ENCODE measurements at regions not wholly inside any gene's neighbourhood (a gene's known extent, or its start where the extent isn't known, plus 50 kb on each side); places are given as distances from the start of the nearest gene placed in this dataset.

GRCh38 chr11:91163619-91164451 lies 941.0 kb upstream of the CHORDC1 start:
- peak; percentile 68 for DNase-seq (ENCODE audit: low read depth, low spot score)

- DNase-seq (ENCODE audit: low read depth, low spot score) = no peak
These were observed 937.8 kb upstream of the CHORDC1 start for GRCh38 chr11:91160661-91161060.

DNA sequence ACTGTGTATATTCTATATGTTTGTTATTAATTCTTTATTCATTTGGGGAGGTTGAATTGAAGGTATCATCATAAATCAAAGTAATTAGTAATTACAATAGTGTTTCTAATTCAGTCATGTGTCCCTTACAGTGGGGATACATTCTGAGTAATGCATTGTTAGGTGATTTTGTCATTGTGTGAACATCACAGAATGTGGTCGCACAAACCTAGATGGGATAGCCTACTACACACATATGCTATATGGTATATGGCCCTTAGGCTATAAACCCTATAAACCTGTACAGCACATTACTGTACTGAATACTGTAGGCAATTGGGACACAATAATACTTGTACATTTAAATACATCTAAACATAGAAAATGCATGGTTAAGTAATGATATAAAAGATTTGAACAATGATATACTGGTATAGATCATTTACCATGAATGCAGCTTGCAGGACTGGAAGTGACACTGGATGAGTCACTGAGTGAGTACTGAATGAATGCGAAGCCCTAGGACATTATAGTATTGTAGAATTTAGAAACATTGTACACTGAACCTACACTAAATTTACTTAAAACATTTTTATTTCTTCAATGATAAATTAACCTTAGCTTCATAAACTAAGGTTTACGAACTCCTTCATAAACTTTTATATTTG lies 936.2 kb upstream of the CHORDC1 start:
- no peak for DNase-seq (ENCODE audit: low read depth, low spot score)

DNA sequence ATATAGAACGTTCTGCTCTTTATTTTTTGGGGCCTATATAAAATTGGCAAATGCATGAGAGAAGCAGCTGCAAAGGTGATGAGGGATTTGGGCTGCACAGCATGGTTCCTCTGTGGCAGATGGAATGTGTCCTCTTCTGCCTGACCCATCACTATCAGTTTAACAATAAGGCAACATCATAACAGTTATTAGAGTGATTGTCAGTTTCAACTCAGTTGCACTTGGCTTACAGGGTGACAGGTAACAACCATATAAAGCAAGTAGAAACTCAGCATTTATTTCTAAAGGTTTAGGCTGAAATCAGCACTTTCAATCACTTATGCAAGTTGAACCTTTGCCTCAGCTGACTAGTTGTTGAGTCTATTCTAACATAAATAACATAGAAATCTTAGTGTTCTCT lies 935.4 kb upstream of the CHORDC1 start:
- no peak for DNase-seq (ENCODE audit: low read depth, low spot score)

DNA sequence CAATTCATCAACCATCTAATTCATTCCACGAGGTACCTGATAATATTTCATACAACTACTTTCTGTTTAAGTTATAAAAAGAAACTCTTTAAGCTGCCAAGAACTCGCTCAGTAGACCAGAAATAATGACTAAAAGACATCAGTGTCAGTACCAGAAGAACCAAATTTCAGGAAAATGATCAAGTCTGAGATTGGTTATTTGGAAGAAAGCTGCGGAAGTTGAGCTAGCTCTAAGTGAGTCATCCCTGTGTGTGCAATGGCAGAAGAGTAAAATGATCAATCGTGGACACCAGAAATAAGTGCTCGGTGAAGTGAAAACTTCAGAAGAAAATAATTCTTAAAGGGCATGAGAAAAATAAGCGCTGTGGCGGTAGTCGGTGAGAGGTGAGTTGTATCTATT lies 933.2 kb upstream of the CHORDC1 start:
- no peak for DNase-seq (ENCODE audit: low read depth, low spot score)

- no peak for DNase-seq (ENCODE audit: low read depth, low spot score)
These were observed 925.0 kb upstream of the CHORDC1 start for GRCh38 chr11:91147885-91148284.

DNA sequence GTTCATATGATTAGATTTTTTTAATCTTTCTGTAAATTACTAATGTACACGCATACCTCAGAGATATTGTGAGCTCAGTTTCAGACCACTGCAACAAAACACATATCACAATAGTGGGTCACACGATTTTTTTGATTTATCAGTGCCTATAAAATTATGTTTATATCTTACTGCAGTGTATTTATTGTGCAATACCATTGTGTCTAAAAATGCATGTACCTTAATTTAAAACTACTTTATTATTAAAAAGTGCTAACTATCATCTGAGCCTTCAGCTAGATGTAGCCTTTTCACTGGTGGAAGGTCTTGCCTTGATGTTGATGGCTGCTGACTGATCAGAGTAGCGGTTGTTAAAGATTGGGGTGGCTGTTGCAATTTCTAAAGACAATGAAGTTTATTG lies 918.8 kb upstream of the CHORDC1 start:
- DNase-seq (ENCODE audit: low read depth, low spot score) = no peak

GRCh38 chr11:91136631-91137030 lies 913.8 kb upstream of the CHORDC1 start:
- no peak for DNase-seq (ENCODE audit: low read depth, low spot score)

DNA sequence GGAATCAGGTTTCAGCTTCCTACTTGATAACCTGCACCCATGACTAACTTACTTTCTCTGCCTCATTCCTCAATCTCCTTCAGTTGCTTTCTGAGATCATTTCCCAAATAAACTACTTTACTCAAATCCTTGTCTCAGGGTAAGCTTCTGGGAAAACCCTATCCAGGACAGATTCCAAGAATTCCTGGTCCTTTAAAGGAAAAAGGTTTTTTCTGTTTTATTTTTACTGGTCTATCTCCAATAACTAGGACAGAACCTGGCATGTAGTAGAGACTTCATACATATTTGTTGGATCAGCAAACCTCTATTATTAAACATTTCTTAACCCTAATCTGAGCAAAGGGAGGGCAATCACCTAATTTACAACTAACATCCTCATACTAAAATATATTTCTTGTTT lies 910.5 kb upstream of the CHORDC1 start:
- DNase-seq (ENCODE audit: low read depth, low spot score) = peak; percentile 40

DNA sequence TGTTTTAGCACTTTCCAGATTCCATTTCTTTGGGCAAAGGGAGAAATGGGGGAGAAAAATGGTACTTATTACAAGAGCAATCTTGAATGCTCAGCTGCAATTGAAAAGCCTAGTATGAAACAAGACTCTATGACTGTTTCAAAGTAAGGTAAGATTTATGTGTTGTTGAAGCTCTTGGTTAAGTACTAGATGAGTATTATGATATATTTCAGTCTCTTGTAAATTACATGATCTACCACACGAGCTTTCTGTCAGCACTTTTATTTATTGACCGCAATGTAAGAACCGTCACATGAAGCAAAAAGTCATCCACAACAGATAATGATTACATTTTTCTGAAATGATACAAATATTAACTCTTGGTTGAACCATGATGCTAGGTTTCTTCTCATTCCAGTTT lies 906.7 kb upstream of the CHORDC1 start:
- DNase-seq (ENCODE audit: low read depth, low spot score) = no peak

- no peak for DNase-seq (ENCODE audit: low read depth, low spot score)
These were observed 901.5 kb upstream of the CHORDC1 start for GRCh38 chr11:91124363-91124762.

DNA sequence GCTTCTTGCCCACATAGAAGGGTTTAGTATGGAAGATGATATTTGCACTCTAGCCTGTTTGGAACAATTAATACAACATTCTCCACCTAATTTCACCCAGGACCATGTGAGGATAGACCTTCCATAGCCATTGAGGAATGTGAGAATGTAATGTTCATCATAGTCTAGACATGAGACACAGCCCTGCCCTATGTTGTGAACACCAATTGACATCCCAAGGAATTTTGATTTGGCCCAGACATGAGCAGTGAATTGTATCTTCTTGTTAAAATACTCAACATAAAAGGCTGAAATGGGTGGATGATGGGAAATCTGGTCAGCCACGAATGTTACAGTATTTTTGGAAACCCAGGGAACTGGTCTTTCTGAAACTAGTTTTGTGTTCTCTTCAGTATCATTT lies 892.3 kb upstream of the CHORDC1 start:
- no peak for DNase-seq (ENCODE audit: low read depth, low spot score)

DNA sequence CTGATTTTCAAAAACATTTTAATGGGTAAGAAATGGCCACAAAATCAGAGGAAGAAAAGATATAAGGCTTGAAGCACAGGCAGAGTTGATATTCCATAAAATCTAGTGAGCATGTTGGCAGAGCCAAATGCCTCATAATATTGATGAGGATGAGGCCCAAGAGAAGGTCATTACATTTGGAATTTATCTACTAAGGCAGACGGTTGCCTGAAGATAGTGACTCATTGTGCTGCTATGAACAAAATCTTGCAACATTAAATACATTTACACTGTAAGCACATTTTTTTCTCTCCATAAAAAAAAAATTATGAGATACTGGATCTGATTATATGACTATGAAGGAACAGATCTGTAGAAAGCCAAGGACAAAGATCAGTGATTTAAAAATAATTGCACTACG lies 881.4 kb upstream of the CHORDC1 start:
- DNase-seq (ENCODE audit: low read depth, low spot score) = peak; percentile 17

GRCh38 chr11:91100427-91100826 lies 877.6 kb upstream of the CHORDC1 start:
- peak; percentile 2 for DNase-seq (ENCODE audit: low read depth, low spot score)

DNA sequence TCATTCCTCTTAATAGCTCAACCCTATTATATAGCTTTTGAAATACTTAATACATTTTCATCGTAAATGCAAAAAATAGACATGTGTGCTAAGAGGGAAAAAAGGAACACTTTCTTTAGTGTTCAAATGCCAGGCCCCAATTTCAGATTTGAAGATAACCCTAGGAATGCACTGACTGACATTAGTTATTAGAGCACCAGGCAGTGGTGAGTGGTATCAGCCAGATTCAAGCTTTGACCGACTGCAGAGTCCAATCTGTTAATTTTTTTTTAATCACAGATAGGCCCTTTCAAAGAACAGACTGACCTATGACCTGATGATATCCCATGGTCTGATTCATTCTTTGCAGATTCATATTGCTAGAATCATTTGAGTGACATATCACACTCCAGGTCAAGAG lies 874.2 kb upstream of the CHORDC1 start:
- DNase-seq (ENCODE audit: low read depth, low spot score) = no peak

DNA sequence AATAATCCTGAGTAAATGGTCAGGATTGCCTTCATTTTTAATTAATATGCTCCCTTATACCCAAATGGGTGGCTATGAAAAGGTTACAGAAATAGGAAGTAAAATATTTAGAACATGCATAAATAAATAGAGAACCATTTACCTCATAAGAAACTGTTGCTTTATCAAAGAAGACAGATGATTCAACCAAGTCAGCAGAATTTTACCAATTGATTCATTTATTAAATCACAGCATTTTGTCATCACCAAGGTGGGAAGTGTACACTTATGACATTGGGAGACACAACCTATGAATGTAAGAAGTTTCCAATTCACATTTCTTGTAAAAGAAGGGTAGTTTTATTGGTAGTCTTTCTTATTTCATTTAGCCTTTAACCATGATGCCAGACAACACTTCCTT lies 870.3 kb upstream of the CHORDC1 start:
- no peak for DNase-seq (ENCODE audit: low read depth, low spot score)

GRCh38 chr11:91091563-91091962 lies 868.7 kb upstream of the CHORDC1 start:
- no peak for DNase-seq (ENCODE audit: low read depth, low spot score)

- no peak for DNase-seq (ENCODE audit: low read depth, low spot score)
These were observed 863.2 kb upstream of the CHORDC1 start for GRCh38 chr11:91086028-91086427.

- no peak for DNase-seq (ENCODE audit: low read depth, low spot score)
These were observed 859.4 kb upstream of the CHORDC1 start for GRCh38 chr11:91082255-91082654.

DNA sequence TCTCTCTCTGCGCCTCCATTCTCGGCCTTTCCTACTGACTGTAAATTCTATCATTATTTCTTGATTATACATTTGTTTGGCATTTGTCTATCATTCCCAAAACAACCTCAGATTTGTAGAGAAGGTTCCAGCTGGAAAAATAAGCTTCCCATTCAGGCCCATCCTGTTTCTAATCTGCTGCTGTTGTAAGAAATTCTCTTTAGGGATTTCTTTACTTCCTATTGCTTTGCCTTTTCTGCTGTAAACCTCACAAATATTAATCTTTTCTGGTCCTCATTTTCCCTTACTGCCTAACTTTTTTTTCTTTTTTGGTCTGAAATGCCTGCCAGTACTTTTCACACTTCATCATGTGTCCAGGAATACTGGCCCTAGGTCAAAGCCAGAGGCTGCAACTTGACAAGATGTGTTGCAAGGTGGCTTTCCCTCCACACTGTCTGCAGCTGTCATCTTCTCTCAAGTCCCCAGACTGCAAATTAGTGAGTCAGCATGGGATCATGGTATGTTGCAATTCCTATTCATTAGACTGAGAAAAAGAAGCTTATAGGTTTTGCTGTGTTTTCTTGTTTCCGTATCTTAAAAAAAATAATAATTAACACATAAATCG lies 858.7 kb upstream of the CHORDC1 start:
- DNase-seq (ENCODE audit: low read depth, low spot score) = peak; percentile 5

- no peak for DNase-seq (ENCODE audit: low read depth, low spot score)
These were observed 855.4 kb upstream of the CHORDC1 start for GRCh38 chr11:91078221-91078620.

GRCh38 chr11:91075032-91075695 lies 852.3 kb upstream of the CHORDC1 start:
- DNase-seq (ENCODE audit: low read depth, low spot score) = no peak

Data from astrocyte of the hippocampus (primary cell).